ENCODE measurements at regions not wholly inside any gene's neighbourhood (a gene's known extent, or its start where the extent isn't known, plus 50 kb on each side); places are given as distances from the start of the nearest gene placed in this dataset.
"Not testable (repeated sequence)": the region's sequence is repeated elsewhere in the genome, so short reads cannot be mapped to it uniquely, and the experiment has no call there.

DNA sequence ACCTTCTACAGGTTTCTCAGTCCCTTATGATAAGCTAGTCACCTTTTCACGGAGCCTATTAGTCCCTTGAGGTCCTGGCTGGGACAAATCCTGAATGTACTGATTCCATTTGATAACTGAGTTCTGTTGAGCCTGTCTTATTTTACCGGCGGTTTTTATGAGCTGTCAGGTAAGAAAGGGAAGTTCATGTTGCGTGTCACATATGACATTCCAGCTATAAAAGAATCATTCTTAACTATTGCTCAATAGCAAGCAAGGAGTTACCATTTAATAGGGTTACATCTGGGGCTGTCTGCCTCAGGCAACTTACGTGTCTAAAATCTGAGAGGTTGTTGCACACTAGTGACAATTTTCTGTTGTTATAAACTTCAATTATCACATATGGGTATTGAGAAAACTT is 394.6 kb downstream of the TECRL start:
- no peak for DNase-seq (ENCODE audit: low read depth in 2 of 2)

DNA sequence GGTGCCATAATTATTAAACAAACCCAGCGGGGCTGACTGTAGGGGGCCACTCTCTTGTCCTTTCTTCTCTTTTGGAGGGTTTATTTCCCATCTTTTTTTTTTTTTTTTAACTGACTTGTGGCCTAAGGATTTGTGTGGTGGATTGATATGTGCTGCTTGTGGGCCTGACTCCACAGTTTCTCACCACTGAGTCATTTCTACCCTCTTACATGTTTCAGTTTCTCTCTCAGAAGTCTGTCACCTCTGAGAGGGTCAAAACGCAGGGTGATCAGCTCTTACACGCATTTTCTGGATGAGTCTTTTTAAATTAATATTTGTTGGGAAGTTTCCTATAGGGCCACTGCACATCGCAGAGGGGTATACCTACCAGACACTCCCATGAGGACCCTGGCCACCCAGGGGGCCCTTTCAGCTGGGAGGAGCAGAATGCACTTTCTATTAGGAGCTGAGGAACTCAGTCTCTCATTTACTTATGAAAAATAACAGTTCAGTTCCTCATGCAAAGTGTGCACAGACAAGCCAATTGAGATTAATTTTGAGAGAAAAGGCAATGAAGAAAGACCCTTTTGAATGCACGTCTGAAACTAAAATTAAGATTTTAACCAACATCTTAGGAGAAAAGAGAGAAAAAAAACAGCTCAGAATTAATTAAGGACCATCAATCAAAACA is 407.9 kb downstream of the TECRL start:
- DNase-seq (ENCODE audit: low read depth in 2 of 2) = no peak

DNA sequence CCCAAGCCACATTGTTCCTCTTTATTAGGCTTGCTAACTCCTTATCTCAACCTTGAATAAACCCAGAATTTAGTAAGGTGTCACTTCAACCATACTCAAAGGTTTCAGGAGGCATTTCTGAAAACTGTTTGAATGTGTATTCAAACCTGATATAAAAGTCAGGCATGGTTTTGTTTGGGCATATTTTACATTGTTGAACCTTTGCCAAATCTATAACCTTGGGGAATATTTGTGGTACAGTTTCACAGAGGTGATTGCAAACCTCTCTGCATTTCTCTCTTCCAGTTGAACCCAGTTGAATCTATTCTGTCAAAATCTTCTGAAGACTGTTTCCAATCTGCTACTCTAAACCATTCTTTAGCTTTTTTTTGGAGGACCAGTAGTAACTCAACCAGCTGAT is 409.0 kb downstream of the TECRL start:
- DNase-seq (ENCODE audit: low read depth in 2 of 2) = no peak

DNA sequence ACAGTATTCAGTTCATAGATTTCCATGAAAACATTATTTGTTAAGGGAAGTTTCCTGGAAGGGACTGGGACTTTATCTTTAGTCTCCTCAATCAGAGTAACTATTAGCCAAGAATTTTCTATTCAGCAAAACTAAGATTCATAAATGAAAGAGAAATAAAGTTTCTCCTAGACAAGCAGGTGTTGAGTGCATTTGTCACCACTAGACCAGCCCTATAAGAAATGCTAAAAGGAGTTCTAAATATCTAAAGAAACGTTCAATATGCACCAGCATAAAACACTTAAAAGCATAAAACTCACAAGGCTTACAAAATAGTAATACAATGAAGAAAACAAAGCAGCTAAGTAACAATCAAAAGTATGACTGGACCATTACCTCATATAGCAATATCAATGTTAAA is 423.0 kb downstream of the TECRL start:
- no peak for DNase-seq (ENCODE audit: low read depth in 2 of 2)

DNA sequence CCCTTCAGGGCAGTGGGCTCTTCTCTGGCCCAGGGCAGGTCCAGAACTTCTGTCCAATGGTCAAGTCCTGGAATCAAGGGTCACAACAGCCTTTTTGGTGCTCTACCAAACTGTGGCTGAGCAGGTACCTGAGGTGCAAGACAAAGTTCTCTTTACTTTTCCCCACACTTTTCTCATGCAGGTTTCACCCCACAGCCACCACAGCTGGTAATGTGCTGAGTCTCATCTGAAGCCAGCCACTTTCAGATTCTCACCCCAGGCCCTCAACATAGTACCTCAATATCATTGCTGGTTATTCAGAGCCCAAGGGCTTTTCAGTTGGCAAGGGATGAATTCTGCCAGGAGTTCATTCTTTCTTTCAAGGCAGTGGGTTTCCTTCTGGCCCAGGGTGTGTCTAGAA is 426.0 kb downstream of the TECRL start:
- DNase-seq (ENCODE audit: low read depth in 2 of 2) = no peak

DNA sequence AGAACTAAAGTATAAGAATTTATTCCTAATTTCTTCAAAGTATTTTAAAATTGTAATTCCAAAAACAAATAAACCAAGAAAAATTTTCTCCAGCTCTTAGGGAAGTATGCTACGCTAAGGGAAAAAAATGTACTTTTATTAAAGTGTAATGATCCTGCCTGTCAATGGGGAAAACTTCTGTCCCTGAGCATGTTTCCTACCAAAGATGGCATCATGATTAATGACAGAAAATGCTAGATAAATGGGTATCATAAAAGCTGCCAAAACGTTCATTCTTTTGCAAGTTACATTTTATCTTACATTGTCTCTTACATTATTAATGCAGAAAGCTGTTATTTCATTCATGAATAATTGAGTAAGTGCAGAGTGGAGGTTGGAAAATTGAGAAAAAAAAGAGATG is 443.4 kb downstream of the TECRL start:
- no peak for DNase-seq (ENCODE audit: low read depth in 2 of 2)

DNA sequence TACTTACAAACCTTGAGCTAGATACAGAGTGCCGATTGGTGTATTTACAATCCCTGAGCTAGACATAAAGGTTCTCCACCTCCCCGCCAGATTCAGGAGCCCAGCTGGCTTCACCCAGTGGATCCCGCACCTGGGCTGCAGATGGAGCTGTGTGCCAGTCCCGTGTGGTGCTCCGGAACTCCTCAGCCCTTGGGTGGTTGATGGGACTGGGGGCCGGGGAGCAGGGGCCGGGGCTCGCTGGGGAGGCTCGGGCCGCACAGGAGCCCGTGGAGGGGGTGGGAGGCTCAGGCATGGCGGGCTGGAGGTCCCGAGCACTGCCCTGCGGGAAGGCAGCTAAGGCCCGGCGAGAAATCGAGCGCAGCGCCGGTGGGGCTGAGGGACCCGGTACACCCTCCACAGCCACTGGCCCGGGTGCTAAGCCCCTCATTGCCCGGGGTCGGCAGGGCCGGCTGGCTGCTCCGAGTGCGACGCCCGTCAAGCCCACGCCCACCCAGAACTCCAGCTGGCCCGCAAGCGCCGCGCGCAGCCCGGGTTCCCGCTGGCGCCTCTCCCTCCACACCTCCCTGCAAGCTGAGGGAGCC is 466.5 kb downstream of the TECRL start:
- DNase-seq (ENCODE audit: low read depth in 2 of 2) = not testable (repeated sequence)

DNA sequence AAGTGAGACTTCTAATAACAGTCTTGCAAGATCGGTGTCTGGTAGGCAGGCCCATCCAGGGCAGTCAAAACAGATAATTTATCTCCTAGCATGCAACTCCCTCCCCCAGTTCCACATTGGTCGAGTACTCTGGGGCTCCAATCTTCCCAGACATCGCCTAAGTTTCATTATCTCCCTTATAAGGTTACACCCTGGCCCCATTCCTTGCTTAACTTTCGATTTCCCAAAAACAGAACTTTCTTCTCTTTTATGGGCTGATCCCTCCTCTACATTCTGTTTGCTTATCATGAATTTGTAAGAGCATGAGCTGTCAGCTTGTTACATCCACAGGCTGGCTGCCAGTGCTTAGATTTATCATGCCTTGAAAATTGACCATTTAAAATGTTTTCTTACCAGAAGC is 471.3 kb downstream of the TECRL start:
- DNase-seq (ENCODE audit: low read depth in 2 of 2) = no peak

DNA sequence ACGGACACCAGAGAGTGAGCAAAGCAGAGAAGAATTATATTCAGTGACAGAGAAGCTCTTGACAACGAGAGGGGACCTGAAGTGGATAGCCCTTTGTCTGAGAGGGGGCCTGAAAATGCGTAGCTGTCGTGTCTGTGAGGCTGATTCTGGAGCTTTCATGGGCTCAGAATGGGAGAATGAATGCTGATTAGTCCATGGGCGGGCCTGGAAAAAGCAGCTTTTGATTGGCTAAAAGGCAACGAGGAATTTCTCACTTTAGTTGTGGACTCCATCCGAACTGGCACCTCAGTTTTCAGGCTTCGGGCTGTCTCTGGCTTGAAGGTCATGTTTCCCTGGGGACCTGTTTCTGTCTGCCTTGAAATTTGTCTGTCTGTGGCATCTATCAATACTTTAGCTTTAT is 487.1 kb downstream of the TECRL start:
- no peak for DNase-seq (ENCODE audit: low read depth in 2 of 2)

DNA sequence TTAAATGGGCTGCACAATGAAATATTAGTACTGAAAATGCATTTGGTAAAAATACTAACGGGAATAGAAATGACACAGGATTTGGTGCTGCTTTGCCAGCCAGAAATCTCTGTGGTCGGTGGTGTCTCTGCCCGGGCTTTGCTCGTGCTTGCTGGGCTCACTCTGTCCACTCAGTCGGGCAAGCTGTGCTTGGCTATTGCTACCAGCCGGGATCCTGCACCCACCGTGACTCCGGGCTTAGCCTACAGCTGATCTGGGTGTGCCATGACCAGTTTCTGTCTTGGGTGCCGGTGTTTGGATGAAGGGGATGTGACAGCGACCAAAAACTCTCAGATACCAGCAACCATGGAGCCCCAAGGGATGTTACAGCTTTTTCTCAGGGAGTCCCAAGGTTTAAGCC is 487.7 kb downstream of the TECRL start:
- no peak for DNase-seq (ENCODE audit: low read depth in 2 of 2)

DNA sequence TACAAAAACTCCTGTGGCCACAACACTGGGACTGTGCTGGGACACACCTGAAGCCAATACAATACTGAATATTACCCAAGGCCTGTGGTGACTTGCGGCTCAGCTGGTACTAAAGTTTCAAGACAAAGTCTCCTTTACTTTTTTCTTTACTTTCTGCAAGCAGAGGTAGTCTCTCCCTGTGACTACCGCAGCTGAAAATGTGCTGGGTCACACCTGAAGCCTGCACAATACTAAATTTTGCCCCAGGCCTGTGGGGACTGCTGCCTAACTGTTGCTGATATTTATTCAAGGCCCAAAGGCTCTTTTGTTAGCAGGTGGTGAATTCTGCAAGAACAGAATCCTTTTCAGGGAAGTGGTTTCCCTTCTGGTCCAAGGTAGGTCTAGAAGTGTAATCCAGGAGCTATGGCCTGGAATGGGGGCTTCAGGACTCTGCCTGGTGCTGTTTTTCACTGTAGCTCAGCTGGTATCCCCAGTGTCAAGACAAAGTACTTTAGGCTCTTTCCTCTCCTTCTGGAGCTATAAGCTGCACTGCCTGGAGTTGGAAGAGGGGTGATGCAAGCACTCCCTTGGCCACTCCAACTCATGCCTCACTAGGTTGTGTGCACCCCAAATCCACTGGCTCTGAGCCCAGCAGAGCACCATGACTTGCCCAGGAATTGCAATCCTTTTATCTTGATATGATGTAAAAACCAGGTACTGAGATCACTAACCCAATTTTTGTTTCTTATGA is 489.4 kb downstream of the TECRL start:
- DNase-seq (ENCODE audit: low read depth in 2 of 2) = no peak

DNA sequence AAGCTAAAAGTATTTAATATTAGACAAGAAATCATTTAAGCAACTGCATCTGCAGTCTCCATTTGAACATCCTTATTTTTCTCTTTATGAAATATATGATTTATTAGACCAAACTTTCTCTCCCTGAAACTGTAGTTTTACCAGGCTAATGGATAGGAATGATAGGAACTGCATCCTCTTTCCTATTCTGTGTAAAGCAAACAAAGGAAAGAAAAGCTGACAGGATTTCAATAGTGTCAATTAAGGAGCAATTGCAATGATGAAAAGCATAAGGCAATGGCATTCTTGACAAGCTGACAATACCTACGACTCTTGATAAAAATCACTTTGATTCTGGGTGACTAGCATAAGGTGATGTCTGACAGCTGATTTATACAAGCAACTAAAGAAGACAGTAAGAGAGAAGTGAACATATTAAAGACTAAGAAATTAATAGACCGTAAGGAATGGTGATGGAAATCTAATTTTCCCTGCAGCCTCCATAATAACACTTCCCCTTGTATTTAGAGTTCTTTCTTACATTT is 502.5 kb downstream of the TECRL start:
- no peak for DNase-seq (ENCODE audit: low read depth in 2 of 2)

DNA sequence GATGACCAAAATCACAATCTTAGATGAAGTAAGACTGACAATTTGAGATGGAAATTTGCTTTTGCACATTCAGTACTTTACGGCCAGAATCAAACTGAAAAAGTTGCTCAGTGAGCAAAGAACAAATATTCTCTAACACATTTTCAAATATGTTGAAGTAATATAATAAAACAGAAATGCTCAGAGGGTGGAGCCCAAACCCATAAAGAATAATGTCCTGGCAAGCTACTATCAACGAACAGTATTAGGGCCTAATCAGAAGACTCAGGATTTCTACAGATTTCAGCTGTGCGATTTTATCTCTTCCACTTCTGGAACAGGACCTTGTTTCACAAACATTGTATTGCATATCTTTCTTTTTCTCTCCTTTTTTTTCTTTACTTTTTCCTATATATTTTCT is 505.0 kb downstream of the TECRL start:
- no peak for DNase-seq (ENCODE audit: low read depth in 2 of 2)

DNA sequence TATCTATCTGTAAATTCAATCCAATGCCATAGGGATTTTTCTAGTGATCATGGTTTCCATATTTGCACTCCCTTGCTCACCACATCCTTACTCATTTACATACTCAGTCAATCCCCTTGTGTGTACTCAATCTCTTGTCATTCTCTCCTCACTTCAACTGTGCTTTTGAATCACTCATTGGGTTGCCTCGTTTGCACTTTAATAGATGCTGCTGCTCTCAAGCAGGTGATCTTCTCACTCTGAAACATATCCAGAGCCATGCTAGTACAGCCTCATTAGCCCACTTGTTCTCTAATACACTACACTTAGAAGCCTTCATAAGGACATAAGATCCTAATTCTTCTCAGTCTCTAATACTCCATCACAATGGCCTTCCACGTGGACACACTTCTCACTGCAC is 507.9 kb downstream of the TECRL start:
- no peak for DNase-seq (ENCODE audit: low read depth in 2 of 2)

DNA sequence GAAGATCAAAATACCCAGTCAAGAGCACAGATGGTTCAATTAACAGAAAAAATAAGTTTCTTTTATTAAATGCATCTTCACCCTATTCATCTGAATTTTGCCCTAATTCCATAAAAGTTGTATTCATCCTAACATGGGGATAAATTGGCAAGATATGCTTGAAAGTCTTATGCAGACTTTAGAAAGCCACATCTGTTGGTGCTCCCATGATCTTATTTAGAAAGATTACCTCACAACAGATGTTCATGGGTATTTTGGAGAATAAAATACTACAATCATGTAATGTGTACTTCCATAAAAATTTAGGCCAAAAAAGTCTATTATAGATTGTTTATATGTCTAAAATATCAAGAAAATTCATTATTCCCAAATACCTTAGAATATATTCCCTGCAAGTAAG is 510.3 kb downstream of the TECRL start:
- DNase-seq (ENCODE audit: low read depth in 2 of 2) = no peak

DNA sequence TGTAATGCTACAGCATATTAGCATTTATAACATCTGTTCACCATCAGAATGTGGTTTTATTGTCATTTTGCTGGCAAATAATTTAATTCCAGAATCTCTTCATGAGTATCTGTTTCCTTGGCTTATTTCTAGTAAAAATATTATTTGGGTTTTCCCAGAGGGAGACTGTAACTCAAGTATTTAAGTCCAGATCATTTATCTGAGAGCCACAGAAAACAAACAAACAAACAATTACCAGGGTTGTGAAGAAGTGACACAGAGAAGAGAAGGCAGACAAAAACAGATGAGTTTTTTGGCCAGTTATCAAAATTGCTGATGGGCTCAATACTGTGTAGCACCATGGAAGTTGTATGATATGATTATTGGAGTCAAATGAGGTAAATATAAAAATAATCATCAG is 515.1 kb downstream of the TECRL start:
- no peak for DNase-seq (ENCODE audit: low read depth in 2 of 2)

DNA sequence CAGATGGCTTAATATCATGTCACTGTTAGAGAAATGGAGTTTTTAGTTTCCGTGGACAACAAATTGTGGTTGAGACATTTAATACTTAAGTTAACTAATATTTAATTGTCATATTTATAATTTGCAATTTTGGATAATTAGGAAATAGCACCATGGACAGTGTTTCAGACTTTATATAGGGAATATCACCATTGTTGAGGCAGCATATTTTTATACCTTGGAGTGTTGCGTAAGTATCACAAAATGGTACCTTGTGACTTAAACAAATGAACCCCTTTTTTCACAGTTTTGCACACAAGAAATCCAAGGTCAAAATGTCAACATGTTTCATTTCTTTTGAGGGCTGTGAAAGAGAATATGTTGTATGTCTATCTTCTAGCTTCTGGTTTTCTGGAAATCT is 539.9 kb downstream of the TECRL start:
- no peak for DNase-seq (ENCODE audit: low read depth in 2 of 2)

DNA sequence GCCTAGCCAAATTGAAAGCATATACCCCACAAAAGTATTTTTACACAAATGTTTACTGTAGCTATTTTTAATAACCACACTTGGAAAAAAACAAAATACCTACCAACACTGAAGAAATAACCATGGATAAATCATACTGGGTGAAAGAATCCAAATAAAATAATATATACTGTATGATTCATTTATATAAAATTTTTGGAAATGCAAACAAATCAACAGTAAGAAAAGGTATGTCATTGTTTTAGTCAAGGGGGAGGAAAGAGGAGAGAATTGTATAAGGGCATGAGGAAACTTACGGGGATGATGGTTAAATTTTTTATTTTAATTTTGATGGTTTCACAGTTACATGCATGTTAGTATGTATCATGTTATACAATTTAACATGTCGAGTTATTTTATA is 557.8 kb downstream of the TECRL start:
- no peak for DNase-seq (ENCODE audit: low read depth in 2 of 2)

DNA sequence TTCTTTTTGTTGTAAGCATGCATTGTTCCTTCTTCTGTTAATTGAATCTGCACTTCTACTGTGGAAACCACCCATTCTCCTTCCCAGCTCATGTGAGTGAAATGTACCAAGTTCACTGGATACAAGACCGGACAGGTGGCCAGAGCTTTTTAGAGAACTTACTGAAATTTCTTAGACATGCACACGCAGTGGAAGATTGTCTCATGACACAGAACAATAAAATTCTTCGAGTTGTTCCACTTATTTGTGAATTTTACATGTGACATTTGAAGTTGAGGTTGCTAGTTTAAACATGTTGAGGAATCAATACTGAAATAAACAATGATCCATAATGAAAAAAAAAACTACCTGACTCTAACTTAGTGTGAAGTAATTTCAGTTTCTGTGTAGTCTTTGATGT is 568.0 kb downstream of the TECRL start:
- DNase-seq (ENCODE audit: low read depth in 2 of 2) = no peak

DNA sequence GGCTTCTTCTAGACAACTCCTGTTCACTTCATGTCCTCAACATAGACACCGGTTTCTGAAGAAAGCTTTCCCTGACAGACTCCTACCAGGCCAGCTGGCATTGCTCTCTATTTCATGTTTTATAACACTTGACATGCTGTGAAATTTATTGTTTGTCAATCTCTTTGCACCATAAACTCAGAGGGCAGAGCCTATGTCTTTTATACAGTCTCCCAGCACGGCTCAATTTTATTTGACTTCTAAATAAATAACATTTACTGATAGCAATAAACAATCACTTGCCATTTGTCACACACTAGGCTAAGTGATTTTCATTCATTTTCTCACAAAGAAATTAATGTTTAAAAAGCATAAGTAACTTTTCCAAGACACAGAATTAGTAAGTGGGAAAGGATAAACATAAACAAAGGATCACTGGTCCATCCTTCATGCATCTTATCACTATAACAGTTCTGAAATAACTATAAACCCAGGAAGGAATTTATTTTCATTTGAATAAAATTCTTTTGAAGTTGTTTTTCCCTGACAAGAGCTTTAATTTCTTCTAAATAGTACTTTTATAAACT is 577.6 kb downstream of the TECRL start:
- no peak for DNase-seq (ENCODE audit: low read depth in 2 of 2)

DNA sequence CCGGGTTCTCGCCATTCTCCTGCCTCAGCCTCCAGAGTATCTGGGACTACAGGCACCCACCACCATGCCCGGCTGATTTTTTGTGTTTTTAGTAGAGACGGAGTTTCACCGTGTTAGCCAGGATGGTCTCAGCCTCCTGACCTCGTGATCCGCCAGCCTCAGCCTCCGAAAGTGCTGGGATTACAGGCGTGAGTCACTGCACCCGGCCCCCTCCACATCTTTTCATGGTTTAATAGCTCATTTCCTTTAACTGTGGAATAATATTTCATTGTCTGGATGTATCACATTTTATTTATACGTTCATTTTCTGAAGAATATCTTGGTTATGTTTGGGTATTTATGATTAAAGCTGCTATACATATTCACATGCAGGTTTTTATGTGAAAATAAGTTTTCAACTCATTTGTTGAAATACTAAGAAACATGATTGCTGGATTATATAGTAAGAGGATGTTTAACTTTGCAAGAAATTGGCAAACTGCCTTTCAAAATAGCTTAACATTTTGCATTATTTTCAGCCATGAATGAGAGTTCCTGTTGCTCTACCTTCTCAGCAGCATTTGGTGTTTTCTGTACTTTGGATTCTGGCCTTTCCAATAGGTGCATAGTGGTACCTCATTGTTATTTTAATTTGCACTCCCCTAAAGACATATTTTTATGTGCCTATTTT is 591.9 kb downstream of the TECRL start:
- no peak for DNase-seq (ENCODE audit: low read depth in 2 of 2)
